ENCODE measurements at regions not wholly inside any gene's neighbourhood (a gene's known extent, or its start where the extent isn't known, plus 50 kb on each side); places are given as distances from the start of the nearest gene placed in this dataset.

GRCh38 chr15:62958528-62959363 lies 83.8 kb upstream of the TPM1 start:
- Mint-ChIP-seq H3K4me3 (ENCODE audit: unreplicated experiment) (no peak overlapping the region), H3K27ac (ENCODE audit: unreplicated experiment) (no peak overlapping the region), H3K27me3 (ENCODE audit: low read depth) (no peaks in the 10 kb centered on the region), H3K36me3 (ENCODE audit: low read depth) (no peaks in the 10 kb centered on the region), H3K4me1 (ENCODE audit: low read depth) (peaks cover 27% of the 10 kb centered on the region), H3K9me3 (ENCODE audit: low read depth) (no peaks in the 10 kb centered on the region)
- no peak for DNase-seq (ENCODE audit: low spot score)
- no peak for TF ChIP-seq CTCF (IDR thresholded peaks at IDR 0.05)

GRCh38 chr15:62961134-62961533 lies 81.4 kb upstream of the TPM1 start:
- TF ChIP-seq CTCF (IDR thresholded peaks at IDR 0.05) = no peak
- no peak overlapping the region for H3K27ac Mint-ChIP-seq (ENCODE audit: unreplicated experiment)
- DNase-seq (ENCODE audit: low spot score) = no peak
- H3K4me3 Mint-ChIP-seq (ENCODE audit: unreplicated experiment) = no peak overlapping the region
- no peaks in the 10 kb centered on the region for H3K9me3 Mint-ChIP-seq (ENCODE audit: low read depth)
- H3K27me3 Mint-ChIP-seq (ENCODE audit: low read depth) = no peaks in the 10 kb centered on the region
- peaks cover 37% of the 10 kb centered on the region for H3K4me1 Mint-ChIP-seq (ENCODE audit: low read depth)
- H3K36me3 Mint-ChIP-seq (ENCODE audit: low read depth) = no peaks in the 10 kb centered on the region

GRCh38 chr15:62962101-62962995 lies 80.2 kb upstream of the TPM1 start:
- Mint-ChIP-seq H3K9me3 (ENCODE audit: low read depth) (no peaks in the 10 kb centered on the region), H3K27me3 (ENCODE audit: low read depth) (no peaks in the 10 kb centered on the region), H3K4me3 (ENCODE audit: unreplicated experiment) (no peak overlapping the region), H3K27ac (ENCODE audit: unreplicated experiment) (no peak overlapping the region), H3K4me1 (ENCODE audit: low read depth) (peaks cover 30% of the 10 kb centered on the region), H3K36me3 (ENCODE audit: low read depth) (no peaks in the 10 kb centered on the region)
- TF ChIP-seq CTCF (IDR thresholded peaks at IDR 0.05) = no peak
- no peak for DNase-seq (ENCODE audit: low spot score)

GRCh38 chr15:62964251-62964650 lies 78.3 kb upstream of the TPM1 start:
- Mint-ChIP-seq H3K4me3 (ENCODE audit: unreplicated experiment) (no peak overlapping the region), H3K9me3 (ENCODE audit: low read depth) (no peaks in the 10 kb centered on the region), H3K27me3 (ENCODE audit: low read depth) (no peaks in the 10 kb centered on the region), H3K4me1 (ENCODE audit: low read depth) (peaks cover 19% of the 10 kb centered on the region), H3K27ac (ENCODE audit: unreplicated experiment) (no peak overlapping the region), H3K36me3 (ENCODE audit: low read depth) (no peaks in the 10 kb centered on the region)
- no peak for TF ChIP-seq CTCF (IDR thresholded peaks at IDR 0.05)
- DNase-seq (ENCODE audit: low spot score) = no peak

- H3K27me3 Mint-ChIP-seq (ENCODE audit: low read depth) = no peaks in the 10 kb centered on the region
- no peak overlapping the region for H3K27ac Mint-ChIP-seq (ENCODE audit: unreplicated experiment)
- H3K4me1 Mint-ChIP-seq (ENCODE audit: low read depth) = peaks cover 19% of the 10 kb centered on the region
- TF ChIP-seq CTCF (IDR thresholded peaks at IDR 0.05) = no peak
- no peaks in the 10 kb centered on the region for H3K9me3 Mint-ChIP-seq (ENCODE audit: low read depth)
- no peak for DNase-seq (ENCODE audit: low spot score)
- H3K36me3 Mint-ChIP-seq (ENCODE audit: low read depth) = no peaks in the 10 kb centered on the region
- H3K4me3 Mint-ChIP-seq (ENCODE audit: unreplicated experiment) = no peak overlapping the region
These were observed 76.1 kb upstream of the TPM1 start for GRCh38 chr15:62966294-62967078.

Measured in chondrocyte (in vitro differentiated cells).